ENCODE measurements at regions not wholly inside any gene's neighbourhood (a gene's known extent, or its start where the extent isn't known, plus 50 kb on each side); places are given as distances from the start of the nearest gene placed in this dataset.

DNA sequence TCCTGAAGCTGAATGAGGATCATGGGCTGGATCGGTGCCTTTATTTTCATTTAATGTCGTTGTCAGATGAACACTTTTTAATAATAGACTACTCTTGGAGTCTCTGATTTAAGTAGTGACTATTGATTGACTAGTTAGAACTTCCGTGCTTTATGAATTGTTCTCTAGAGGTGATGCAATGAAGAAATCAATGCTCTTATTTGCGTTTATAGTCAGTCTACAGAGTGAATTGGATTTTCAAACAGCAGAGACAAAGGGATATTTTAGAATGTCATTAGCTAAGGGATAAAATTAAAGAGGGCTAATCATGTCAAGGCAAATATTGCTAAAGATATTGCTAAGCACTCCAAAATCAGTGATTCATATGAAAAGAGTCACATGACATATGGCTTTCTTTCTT lies 652.0 kb upstream of the NRP1 start:
- TF ChIP-seq, protein P1, sequence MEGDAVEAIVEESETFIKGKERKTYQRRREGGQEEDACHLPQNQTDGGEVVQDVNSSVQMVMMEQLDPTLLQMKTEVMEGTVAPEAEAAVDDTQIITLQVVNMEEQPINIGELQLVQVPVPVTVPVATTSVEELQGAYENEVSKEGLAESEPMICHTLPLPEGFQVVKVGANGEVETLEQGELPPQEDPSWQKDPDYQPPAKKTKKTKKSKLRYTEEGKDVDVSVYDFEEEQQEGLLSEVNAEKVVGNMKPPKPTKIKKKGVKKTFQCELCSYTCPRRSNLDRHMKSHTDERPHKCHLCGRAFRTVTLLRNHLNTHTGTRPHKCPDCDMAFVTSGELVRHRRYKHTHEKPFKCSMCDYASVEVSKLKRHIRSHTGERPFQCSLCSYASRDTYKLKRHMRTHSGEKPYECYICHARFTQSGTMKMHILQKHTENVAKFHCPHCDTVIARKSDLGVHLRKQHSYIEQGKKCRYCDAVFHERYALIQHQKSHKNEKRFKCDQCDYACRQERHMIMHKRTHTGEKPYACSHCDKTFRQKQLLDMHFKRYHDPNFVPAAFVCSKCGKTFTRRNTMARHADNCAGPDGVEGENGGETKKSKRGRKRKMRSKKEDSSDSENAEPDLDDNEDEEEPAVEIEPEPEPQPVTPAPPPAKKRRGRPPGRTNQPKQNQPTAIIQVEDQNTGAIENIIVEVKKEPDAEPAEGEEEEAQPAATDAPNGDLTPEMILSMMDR (IDR thresholded peaks at IDR 0.05): no peak
- no peak for TF ChIP-seq POLR2A (IDR thresholded peaks at IDR 0.05)
